ENCODE measurements at regions not wholly inside any gene's neighbourhood (a gene's known extent, or its start where the extent isn't known, plus 50 kb on each side); places are given as distances from the start of the nearest gene placed in this dataset.

DNA sequence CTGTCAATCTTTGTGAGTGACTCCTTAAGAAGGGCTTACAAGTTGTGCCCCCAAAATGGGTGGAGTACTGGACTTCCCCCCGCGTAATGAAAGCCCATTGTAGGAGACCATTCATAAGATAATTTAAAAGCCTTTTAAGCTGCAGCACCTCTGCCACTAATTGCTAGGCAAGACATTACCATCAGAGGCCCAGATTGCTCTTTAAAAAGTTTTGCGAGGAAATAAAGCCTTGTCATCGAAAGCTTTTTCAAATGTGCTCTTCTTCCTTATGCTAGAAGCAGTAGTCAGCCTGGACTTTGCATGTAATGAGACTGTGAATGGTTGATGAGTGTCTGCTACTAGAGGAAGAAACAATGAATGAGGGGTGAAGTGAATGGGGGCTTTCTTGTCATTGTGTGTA lies 345.3 kb upstream of the CDH2 start:
- DNase-seq (ENCODE audit: low spot score) = no peak
- in situ Hi-C loops (cut with MboI; ENCODE audit: low sequenced_read_pairs, unreplicated experiment) = no loop called here
- TF ChIP-seq, protein P1, sequence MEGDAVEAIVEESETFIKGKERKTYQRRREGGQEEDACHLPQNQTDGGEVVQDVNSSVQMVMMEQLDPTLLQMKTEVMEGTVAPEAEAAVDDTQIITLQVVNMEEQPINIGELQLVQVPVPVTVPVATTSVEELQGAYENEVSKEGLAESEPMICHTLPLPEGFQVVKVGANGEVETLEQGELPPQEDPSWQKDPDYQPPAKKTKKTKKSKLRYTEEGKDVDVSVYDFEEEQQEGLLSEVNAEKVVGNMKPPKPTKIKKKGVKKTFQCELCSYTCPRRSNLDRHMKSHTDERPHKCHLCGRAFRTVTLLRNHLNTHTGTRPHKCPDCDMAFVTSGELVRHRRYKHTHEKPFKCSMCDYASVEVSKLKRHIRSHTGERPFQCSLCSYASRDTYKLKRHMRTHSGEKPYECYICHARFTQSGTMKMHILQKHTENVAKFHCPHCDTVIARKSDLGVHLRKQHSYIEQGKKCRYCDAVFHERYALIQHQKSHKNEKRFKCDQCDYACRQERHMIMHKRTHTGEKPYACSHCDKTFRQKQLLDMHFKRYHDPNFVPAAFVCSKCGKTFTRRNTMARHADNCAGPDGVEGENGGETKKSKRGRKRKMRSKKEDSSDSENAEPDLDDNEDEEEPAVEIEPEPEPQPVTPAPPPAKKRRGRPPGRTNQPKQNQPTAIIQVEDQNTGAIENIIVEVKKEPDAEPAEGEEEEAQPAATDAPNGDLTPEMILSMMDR (IDR thresholded peaks at IDR 0.05; ENCODE audit: borderline replicate concordance, control extremely low read depth, extremely low read depth, insufficient read depth, missing control alignments) = no peak

DNA sequence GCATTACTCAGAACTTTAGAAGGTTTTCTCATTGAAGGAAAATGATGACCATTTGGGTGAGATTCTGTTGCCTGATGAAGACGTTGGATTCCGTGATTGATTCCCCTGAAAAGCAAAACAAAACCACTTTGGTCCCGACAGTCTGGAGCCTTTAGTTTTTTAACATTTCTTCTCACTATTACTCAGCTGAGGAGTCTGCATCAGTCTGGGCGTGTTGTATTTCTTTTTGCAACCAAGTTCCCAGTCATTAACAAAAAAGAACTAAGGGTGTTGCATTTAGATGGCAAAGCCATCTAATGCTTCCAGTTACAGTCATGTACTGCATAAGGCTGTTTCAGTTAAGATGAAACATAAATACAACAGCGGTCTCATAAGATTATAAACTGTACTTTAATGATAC lies 343.1 kb upstream of the CDH2 start:
- TF ChIP-seq, protein P1 (IDR thresholded peaks at IDR 0.05; ENCODE audit: borderline replicate concordance, control extremely low read depth, extremely low read depth, insufficient read depth, missing control alignments) = no peak
- DNase-seq (ENCODE audit: low spot score) = no peak
- in situ Hi-C loops (cut with MboI; ENCODE audit: low sequenced_read_pairs, unreplicated experiment) = no loop called here

DNA sequence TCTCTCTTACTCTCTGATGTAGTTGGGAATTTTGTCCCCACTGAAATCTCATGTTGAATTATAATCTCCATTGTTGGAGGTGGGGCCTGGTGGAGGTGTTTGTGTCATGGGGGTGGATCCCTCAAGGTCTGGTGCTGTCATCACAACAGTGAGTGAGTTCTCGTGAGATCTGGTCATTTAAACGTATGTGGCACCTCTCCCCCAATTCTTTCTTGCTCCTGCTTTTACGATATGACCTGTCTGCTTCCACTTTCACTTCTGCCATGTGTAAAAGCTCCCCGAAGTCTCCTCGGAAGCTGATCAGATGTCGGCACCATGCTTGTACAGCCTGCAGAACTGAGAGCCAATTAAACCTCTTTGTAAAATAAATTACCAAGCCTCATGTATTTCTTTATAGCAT lies 337.8 kb upstream of the CDH2 start:
- no peak for DNase-seq (ENCODE audit: low spot score)
- TF ChIP-seq, protein P1 (IDR thresholded peaks at IDR 0.05; ENCODE audit: borderline replicate concordance, control extremely low read depth, extremely low read depth, insufficient read depth, missing control alignments) = no peak
- in situ Hi-C loops (cut with MboI; ENCODE audit: low sequenced_read_pairs, unreplicated experiment) = no loop called here

DNA sequence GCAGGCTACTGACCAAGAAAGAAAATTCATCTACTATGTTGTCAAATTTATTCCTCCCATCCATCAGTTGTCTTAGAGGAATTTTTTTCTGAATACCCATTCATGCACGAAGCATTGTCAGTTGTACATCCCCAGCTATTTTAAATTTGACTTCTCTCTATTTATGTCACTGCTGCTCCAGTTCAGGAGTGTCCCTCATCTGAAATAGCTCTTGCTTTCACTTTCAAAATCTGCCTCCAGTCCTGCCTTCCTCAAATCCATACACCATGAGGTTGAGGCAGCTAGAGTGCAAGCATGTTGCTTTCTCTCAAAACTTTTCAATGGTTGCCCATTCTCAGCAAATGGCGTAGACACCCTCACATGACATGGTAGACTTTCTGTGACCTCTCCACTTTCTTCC lies 335.4 kb upstream of the CDH2 start:
- TF ChIP-seq, protein P1 (IDR thresholded peaks at IDR 0.05; ENCODE audit: borderline replicate concordance, control extremely low read depth, extremely low read depth, insufficient read depth, missing control alignments) = no peak
- no peak for DNase-seq (ENCODE audit: low spot score)
- in situ Hi-C loops (cut with MboI; ENCODE audit: low sequenced_read_pairs, unreplicated experiment) = no loop called here

DNA sequence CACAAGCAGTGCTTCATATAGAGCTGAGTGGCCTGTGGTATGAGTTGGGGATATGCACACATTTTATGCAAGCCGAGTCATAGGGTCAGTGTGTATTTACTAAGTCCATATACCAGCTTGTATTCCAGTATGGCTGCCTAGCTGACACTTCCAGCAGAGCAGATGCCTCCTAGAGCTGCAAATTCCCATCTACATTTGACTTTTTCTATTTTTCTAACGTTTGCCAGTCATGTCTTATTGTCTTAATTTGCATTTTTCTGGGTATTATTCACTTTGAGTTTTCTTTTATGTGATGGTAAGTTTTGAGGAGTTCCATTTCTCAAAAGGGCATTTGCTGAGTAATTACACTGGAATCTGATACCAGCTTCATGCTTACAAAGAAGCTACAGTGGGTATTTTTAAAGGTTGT lies 334.5 kb upstream of the CDH2 start:
- TF ChIP-seq, protein P1 (IDR thresholded peaks at IDR 0.05; ENCODE audit: borderline replicate concordance, control extremely low read depth, extremely low read depth, insufficient read depth, missing control alignments) = no peak
- no peak for DNase-seq (ENCODE audit: low spot score)
- in situ Hi-C loops (cut with MboI; ENCODE audit: low sequenced_read_pairs, unreplicated experiment) = no loop called here

DNA sequence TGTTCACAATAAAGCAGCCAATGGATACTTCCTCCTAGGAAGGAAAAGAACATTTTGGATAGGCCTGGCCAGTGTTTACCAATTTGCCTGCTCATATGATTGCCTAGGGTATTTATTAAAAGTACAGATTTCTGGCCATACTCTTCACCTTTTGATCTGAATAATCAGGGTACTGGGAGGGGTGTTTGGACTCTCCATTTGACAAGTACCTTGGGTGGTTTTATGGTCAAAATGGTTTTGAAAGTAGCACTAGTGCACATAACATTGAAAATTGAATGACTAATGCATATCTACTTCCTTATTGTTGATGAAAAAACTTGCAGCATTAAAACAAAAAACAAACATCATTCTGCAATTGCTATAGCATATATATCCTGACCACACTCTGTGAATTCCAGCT lies 333.3 kb upstream of the CDH2 start:
- in situ Hi-C loops (cut with MboI; ENCODE audit: low sequenced_read_pairs, unreplicated experiment) = no loop called here
- TF ChIP-seq, protein P1 (IDR thresholded peaks at IDR 0.05; ENCODE audit: borderline replicate concordance, control extremely low read depth, extremely low read depth, insufficient read depth, missing control alignments) = no peak
- no peak for DNase-seq (ENCODE audit: low spot score)

DNA sequence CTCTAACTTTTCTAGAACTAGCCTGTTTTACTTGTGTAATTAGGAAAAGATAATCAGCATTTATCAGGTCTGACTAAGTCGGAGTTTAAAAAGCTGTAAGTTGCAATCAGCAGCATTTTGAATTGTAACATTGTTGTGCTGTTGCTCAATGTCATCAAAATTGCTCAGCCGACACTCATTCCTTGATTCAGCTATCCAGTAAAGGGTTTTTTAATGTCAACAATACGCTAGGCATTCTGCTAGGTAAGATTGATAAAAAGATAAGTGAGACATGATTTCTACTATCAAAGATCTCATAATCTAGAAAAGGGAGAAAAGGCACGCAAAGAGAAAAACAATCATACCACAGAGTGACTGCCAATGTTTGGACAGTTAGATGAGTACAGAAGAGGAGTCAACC lies 327.1 kb upstream of the CDH2 start:
- no peak for DNase-seq (ENCODE audit: low spot score)
- TF ChIP-seq, protein P1 (IDR thresholded peaks at IDR 0.05; ENCODE audit: borderline replicate concordance, control extremely low read depth, extremely low read depth, insufficient read depth, missing control alignments) = no peak
- in situ Hi-C loops (cut with MboI; ENCODE audit: low sequenced_read_pairs, unreplicated experiment) = no loop called here
